ENCODE measurements at regions not wholly inside any gene's neighbourhood (a gene's known extent, or its start where the extent isn't known, plus 50 kb on each side); places are given as distances from the start of the nearest gene placed in this dataset.

- DNase-seq (no peak), ATAC-seq (ENCODE audit: poor library complexity) (no peak)
- intact Hi-C loops (cut with DNase I): no loop called here
Measured at GRCh38 chr12:115507560-115507889, 770.0 kb downstream of the MED13L start.

GRCh38 chr12:115506822-115507559, 770.5 kb downstream of the MED13L start:
- ATAC-seq (ENCODE audit: poor library complexity) (no peak), DNase-seq (no peak)
- intact Hi-C loops (cut with DNase I): no loop called here

- ATAC-seq (ENCODE audit: poor library complexity) (peak; percentile 61), DNase-seq (no peak)
- intact Hi-C loops (cut with DNase I): no loop called here
Measured at GRCh38 chr12:115504306-115505290, 772.9 kb downstream of the MED13L start.

GRCh38 chr12:115500872-115501271, 776.6 kb downstream of the MED13L start:
- intact Hi-C loops (cut with DNase I): no loop called here
- DNase-seq (no peak), ATAC-seq (ENCODE audit: poor library complexity) (no peak)

- intact Hi-C loops (cut with DNase I): no loop called here
- ATAC-seq (ENCODE audit: poor library complexity): no peak
- DNase-seq: no peak
Measured at GRCh38 chr12:115495300-115495699, 782.2 kb downstream of the MED13L start.

- ATAC-seq (ENCODE audit: poor library complexity) (no peak), DNase-seq (no peak)
- intact Hi-C loops (cut with DNase I): no loop called here
Measured at GRCh38 chr12:115492553-115492952, 784.9 kb downstream of the MED13L start.

GRCh38 chr12:115491511-115492250, 785.8 kb downstream of the MED13L start:
- no peak for ATAC-seq (ENCODE audit: poor library complexity)
- intact Hi-C loops (cut with DNase I): no loop called here
- no peak for DNase-seq

- DNase-seq (no peak), ATAC-seq (ENCODE audit: poor library complexity) (no peak)
- intact Hi-C loops (cut with DNase I): no loop called here
Measured at GRCh38 chr12:115489253-115489652, 788.2 kb downstream of the MED13L start.

- no peak for ATAC-seq (ENCODE audit: poor library complexity)
Measured at GRCh38 chr12:115485967-115486366, 791.5 kb downstream of the MED13L start.

GRCh38 chr12:115485503-115485902, 792.0 kb downstream of the MED13L start:
- no peak for DNase-seq
- ATAC-seq (ENCODE audit: poor library complexity): no peak
- intact Hi-C loops (cut with DNase I): no loop called here

More at GRCh38 chr12:115485967-115486366, 791.5 kb downstream of the MED13L start:
- no peak for DNase-seq
- intact Hi-C loops (cut with DNase I): no loop called here

- no peak for ATAC-seq (ENCODE audit: poor library complexity)
- DNase-seq: no peak
Measured at GRCh38 chr12:115482943-115483342, 794.5 kb downstream of the MED13L start.

GRCh38 chr12:115481141-115481540, 796.4 kb downstream of the MED13L start:
- DNase-seq (no peak), ATAC-seq (ENCODE audit: poor library complexity) (no peak)
- intact Hi-C loops (cut with DNase I): no loop called here

More at GRCh38 chr12:115482943-115483342, 794.5 kb downstream of the MED13L start:
- intact Hi-C loops (cut with DNase I): no loop called here

GRCh38 chr12:115478505-115478904, 794.5 kb upstream of the TBX3 start:
- intact Hi-C loops (cut with DNase I): no loop called here
- ATAC-seq (ENCODE audit: poor library complexity) (no peak), DNase-seq (no peak)

GRCh38 chr12:115474539-115475353, 790.8 kb upstream of the TBX3 start:
- ATAC-seq (ENCODE audit: poor library complexity) (no peak), DNase-seq (no peak)
- intact Hi-C loops (cut with DNase I): no loop called here

GRCh38 chr12:115473257-115473956, 789.4 kb upstream of the TBX3 start:
- ATAC-seq (ENCODE audit: poor library complexity): no peak
- DNase-seq: no peak
- intact Hi-C loops (cut with DNase I): no loop called here

- intact Hi-C loops (cut with DNase I): no loop called here
- DNase-seq (no peak), ATAC-seq (ENCODE audit: poor library complexity) (no peak)
Measured at GRCh38 chr12:115472852-115473251, 788.9 kb upstream of the TBX3 start.

GRCh38 chr12:115470977-115471376, 787.0 kb upstream of the TBX3 start:
- intact Hi-C loops (cut with DNase I): no loop called here
- DNase-seq: no peak
- ATAC-seq (ENCODE audit: poor library complexity): no peak

- DNase-seq (no peak), ATAC-seq (ENCODE audit: poor library complexity) (no peak)
- intact Hi-C loops (cut with DNase I): no loop called here
Measured at GRCh38 chr12:115470526-115470925, 786.6 kb upstream of the TBX3 start.
